Suprapubic skin (tissue), 4 donors: ENCODE measurements at regions not wholly inside any gene's neighbourhood (a gene's known extent, or its start where the extent isn't known, plus 50 kb on each side); places are given as distances from the start of the nearest gene placed in this dataset.

Experiments
- EP300 ChIP-seq: sonication (generic); formaldehyde crosslinking; IDR thresholded peaks from one replicate; pipeline ENCODE4 v1.6.1; 2017; ENCODE audit warnings: antibody characterized with exemption
- POLR2A ChIP-seq, 2 donors: fragments of 450-650 bp; IDR thresholded peaks; one replicate each; pipeline ENCODE4 v1.6.1; 2017; ENCODE audit warnings: antibody characterized with exemption in 2 of 2, mild to moderate bottlenecking in 2 of 2, moderate library complexity in 2 of 2
- POLR2AphosphoS5 ChIP-seq, 3 donors: sonication (generic); formaldehyde crosslinking; IDR thresholded peaks; one replicate each; pipeline ENCODE4 v1.6.1; 2017; ENCODE audit warnings: antibody characterized with exemption in 3 of 3
- TF ChIP-seq, protein P1 (sequence below), 2 donors: fragments of 200-600 bp in 1 of 2; fragments of 450-650 bp in 1 of 2; sonication (generic) in 1 of 2; IDR thresholded peaks; one replicate each; pipeline ENCODE4 v1.5.1; 2016 to 2019; ENCODE audit warnings: antibody characterized with exemption in 2 of 2, mild to moderate bottlenecking in 1 of 2, moderate library complexity in 1 of 2

DNA sequence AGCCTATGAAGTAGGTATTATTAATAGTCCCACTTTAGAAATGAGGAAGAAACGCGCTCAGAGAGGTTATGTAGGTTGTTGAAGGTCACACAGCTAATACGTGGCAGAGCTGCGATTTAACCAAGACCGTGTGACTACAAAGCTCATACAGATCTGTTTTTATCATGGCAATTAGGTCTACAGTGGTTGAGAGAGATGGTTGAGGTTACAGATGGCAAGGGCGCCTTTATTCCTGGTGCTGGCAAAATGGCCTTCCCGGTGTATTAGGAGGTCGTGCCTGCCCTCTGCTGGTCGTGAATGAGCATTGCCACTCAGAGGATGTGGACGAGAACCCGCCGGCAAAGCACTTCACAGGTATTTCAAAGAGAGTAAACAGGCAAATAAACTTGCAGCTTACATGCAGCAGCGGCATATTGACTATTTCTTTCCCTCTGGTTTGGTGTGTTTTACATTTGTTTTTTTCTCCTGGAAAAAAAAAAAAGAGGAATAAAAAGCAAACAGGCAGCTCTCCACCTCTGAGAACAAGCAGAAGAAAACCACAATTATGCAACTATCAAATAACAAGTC lies 65.3 kb upstream of the EGFLAM start:
- no peak for TF ChIP-seq EP300
- TF ChIP-seq, protein P1, sequence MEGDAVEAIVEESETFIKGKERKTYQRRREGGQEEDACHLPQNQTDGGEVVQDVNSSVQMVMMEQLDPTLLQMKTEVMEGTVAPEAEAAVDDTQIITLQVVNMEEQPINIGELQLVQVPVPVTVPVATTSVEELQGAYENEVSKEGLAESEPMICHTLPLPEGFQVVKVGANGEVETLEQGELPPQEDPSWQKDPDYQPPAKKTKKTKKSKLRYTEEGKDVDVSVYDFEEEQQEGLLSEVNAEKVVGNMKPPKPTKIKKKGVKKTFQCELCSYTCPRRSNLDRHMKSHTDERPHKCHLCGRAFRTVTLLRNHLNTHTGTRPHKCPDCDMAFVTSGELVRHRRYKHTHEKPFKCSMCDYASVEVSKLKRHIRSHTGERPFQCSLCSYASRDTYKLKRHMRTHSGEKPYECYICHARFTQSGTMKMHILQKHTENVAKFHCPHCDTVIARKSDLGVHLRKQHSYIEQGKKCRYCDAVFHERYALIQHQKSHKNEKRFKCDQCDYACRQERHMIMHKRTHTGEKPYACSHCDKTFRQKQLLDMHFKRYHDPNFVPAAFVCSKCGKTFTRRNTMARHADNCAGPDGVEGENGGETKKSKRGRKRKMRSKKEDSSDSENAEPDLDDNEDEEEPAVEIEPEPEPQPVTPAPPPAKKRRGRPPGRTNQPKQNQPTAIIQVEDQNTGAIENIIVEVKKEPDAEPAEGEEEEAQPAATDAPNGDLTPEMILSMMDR (IDR thresholded peaks at IDR 0.05), result peak; percentile 80 to 81
- no peak for TF ChIP-seq POLR2A (IDR thresholded peaks at IDR 0.05)
- no peak for TF ChIP-seq POLR2AphosphoS5 (IDR thresholded peaks at IDR 0.05)
